HG03457 (cell line): ENCODE measurements at regions not wholly inside any gene's neighbourhood (a gene's known extent, or its start where the extent isn't known, plus 50 kb on each side); places are given as distances from the start of the nearest gene placed in this dataset.
"Not testable (repeated sequence)": the region's sequence is repeated elsewhere in the genome, so short reads cannot be mapped to it uniquely, and the experiment has no call there.

Experiments used
- ATAC-seq: cut with Tn5 transposase; IDR thresholded peaks from one replicate; pipeline ENCODE4 v1.9.1; 2021; ENCODE audit warnings: moderate number of reproducible peaks; ENCODE audit not compliant: unreplicated experiment

DNA sequence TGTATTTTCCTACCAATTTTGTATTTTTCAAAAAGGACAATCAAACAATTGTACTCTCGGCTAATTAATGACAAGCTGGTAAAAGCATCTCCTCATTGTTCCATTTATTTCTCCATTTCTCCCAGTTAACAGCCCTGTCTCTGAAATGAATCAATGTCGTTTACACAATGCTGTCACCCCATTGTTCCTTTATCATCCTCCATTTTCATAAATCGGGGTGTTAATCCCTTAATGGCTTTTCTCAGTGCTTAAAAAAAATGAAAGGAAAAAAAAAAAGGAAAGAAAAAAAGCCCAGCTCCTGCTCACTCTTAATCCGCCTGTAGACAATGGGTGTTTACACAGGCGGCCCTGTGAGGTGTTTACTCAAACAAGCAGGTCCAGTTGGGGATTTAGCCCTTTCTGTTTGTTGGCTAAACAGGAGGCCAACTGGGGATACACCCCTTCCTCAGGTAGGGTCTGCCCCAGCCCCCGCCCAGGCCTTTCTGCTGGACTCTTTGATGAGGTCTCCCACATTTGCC lies 86.8 kb upstream of the SALL1 start:
- ATAC-seq = no peak

DNA sequence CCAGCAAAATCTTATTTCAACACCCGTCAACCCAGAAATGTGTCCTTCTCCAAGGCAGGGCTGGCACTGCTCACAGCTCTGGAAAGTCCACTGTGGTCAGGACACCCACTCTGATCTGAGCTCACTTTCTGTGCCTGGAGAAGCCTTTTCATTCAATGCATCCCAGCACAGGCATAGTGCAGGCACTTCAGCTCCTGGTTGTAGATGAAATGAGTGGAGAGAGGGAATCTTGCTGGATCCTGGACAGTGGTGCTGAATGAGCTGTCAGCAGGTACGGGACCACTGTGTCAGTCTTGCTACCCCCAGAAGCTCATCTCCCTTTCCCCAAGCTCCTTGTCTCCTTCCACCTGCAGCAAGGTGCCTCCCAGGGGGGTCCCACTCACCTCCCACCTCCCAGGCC lies 86.1 kb upstream of the SALL1 start:
- no peak for ATAC-seq

DNA sequence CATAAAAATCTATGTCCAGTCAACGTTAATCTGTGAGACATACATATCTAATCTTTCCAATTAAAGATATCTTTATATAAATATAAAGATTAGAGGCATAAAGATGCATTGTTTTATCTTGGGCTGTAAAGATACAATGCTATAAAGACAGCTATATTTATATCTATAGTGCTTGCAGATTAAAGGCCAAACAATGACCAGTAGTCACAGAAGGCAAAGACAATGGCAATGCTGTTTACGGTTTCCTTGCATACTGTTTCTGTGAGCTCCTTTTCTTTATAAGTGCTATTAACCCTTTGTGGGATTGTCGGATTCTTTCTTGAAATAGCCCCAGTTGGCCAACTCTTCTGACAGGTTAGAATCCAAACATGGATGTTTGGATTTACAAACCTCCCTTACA lies 85.5 kb upstream of the SALL1 start:
- no peak for ATAC-seq

DNA sequence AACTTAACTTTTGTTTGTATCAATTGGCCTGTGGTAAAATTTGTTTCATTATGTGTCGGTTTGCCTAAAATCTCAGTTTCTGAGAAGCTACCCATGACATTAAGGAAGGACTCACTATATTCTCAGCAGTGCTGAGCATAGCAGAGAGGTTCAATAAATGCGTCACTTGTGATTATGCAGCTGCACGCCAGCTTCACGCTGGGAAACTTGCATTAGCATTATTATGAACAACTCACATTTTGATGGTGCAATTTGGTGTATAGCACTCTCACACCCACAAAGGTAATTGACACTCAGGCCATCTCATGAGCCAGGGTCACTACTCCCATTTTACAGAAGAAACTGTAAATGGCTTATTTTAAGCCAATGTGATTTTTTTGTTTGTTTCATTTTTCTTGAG lies 80.6 kb upstream of the SALL1 start:
- ATAC-seq = no peak

DNA sequence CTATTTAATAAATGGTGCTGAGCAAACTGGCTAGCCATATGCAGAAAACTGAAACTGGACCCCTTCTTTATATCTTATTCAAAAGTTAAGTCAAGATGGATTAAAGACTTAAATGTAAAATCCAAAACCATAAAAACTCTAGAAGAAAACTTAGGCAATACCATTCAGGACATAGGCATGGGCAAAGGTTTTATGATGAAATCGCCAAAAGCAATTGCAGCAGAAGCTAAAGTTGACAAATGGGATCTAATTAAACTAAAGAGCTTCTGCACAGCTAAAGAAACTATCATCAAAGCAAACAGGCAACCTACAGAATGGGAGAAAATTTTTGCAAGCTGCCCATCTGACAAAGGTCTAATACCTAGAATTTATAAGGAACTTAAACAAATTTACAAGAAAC lies 79.0 kb upstream of the SALL1 start:
- not testable (repeated sequence) for ATAC-seq

DNA sequence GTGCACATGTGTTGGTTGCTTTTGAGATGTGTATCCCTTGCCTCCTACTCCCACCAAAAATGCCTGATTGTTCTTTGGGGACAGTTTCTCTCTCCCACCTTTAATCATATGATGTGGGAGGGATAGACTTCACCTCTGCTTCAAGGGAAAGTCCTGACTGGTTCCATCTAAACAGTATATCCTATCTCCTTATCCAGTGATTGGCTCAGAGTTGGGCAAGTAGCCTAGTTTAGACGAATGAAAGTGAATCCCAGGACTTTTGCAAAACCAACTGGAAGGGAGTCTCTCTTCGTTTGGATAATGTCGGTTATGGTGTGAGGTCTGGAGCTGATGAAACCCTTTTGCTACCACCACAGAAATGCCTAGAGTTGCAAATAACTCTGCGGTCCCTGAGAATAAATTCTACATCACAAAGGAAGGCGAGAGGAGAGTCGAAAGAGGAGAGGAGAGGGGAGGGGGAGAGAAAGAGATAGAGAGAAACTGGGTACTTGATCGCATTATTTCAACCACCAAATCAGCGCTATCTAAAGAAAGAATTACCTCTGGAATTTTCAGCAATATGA lies 77.1 kb upstream of the SALL1 start:
- no peak for ATAC-seq

DNA sequence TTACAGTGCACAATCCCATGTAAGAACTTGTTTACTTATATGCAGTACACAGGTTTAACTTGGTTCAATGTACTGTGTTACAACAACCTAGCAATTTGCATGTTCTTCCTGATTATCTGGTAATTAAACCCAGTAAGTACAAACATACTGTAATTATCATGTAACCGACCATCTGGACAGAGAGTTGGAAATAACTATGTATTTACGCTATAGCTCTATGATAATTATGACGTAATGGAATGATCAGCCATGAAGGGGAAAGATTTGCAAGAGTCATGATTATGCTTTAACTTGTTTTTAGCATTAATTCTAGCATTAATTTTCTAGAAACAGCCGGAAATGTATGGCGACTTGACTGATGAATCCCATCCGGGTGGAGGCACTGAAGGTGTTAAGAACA lies 74.8 kb upstream of the SALL1 start:
- no peak for ATAC-seq

DNA sequence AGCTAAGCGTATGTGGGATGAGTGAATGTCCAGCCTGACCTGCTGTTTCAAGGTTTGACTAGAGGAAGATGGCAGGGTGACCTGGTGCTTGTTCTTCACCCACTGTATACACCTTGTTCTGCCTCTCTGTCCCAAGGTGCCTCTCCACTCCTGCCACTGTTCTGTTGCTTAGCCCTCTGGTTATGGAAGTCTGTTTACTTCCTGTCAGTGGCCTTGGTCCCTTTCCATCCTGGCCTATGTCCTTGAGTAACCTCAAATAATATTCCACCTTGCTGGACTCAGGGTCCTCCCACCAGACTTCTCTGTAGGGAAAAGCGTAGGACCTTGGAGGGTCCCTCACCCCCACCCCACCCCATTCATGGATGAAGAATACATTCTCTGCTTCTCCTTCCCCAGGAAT lies 73.2 kb upstream of the SALL1 start:
- no peak for ATAC-seq

DNA sequence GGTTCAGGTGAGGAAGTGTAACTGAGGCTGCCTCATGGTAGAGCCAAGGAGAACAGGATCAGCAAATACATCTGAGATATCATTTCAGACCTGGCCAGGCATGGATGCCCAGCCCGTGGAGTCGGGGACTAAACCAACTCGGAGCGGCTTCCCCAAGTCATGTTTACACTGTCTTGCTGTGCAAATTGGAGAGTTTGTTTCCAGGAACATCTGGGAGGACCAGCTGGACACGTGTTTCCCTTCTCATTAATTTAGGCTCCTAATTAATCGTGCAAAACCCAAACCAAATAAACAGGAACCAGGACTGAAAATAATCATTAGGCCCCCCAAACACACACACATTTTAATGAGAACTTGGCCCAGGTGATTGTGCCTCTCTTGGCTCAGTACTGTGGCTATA lies 70.9 kb upstream of the SALL1 start:
- no peak for ATAC-seq

DNA sequence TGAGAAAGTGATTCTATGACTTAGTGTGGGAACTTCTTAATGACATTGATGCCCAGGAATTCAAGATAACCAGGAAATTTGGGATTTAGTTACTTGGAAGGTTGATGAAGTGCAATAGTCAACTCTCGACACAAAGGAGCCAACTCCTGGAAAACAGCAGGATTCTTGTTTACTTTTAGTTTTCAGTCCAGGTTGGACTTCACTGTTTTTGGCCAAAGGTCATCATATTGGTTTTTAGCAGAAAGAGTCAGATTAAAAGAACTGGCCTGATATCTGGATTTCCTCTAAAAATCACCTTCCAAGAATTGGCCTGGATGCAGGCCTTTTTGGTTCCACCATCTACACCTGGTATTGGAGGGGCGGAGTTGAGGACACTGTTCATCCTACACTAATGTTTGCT lies 60.1 kb upstream of the SALL1 start:
- ATAC-seq = no peak

DNA sequence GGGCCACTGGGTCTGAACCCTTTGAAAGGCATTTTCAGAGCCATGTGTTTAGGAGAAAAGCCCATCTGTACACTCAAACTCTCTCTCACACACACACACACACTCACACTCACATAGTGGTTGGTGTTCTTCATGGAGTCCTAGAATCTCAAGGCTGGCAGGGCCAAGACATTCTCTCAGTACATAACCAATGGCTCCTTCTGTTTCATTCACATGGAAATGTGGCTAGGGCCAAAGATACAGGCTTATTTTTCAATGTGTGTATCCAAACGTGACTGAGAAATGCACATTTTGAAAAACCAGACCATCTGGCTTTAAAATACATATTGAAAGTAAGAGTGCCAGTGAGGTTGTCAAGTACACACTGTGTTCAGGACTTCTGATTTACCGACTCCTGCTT lies 59.0 kb upstream of the SALL1 start:
- ATAC-seq = no peak

DNA sequence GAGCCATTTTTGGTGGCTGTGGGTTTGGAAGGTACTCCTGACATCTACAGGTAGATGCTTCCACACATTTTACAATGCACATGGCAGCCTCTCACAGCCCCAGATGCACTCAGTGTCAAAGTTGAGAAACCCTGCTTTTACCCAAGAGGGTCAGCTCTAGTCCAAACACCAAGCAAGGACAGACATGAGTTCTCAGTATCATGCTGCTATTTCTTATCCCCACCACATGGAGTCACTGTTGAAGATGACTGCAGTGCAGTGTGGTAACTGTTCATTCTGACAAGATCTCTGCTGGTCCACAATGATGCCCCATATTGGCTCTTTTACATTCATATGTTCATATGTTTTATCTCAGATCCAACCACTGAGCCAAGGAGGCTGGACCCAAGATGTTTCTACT lies 50.5 kb upstream of the SALL1 start:
- no peak for ATAC-seq
